ENCODE measurements at regions not wholly inside any gene's neighbourhood (a gene's known extent, or its start where the extent isn't known, plus 50 kb on each side); places are given as distances from the start of the nearest gene placed in this dataset.

GRCh38 chr3:135597855-135598254 lies 367.7 kb upstream of the PPP2R3A start:
- TF ChIP-seq CTCF (IDR thresholded peaks at IDR 0.05): no peak
- TF ChIP-seq POLR2A (IDR thresholded peaks at IDR 0.05): no peak
